ENCODE measurements at regions not wholly inside any gene's neighbourhood (a gene's known extent, or its start where the extent isn't known, plus 50 kb on each side); places are given as distances from the start of the nearest gene placed in this dataset.

DNA sequence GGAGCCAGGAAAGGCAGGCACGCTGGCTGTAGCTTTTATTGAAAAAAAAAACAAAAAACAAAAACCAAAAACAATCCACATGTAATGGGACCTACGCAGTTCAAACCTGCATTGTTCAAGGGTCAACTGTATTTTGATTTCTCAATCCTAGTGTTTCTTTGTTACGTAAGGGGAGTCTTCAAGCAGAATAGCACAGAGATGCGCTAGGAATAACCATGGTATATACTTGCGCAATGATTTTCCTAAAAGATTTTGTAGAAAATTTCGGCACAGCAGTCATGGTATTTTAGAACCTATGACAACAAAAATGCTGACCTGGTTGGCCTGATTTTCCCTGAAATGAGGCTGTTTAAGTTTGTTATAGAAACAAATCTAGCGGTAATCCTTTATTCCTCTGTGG is 1110.5 kb upstream of the WWC1 start:
- TF ChIP-seq, protein P1, sequence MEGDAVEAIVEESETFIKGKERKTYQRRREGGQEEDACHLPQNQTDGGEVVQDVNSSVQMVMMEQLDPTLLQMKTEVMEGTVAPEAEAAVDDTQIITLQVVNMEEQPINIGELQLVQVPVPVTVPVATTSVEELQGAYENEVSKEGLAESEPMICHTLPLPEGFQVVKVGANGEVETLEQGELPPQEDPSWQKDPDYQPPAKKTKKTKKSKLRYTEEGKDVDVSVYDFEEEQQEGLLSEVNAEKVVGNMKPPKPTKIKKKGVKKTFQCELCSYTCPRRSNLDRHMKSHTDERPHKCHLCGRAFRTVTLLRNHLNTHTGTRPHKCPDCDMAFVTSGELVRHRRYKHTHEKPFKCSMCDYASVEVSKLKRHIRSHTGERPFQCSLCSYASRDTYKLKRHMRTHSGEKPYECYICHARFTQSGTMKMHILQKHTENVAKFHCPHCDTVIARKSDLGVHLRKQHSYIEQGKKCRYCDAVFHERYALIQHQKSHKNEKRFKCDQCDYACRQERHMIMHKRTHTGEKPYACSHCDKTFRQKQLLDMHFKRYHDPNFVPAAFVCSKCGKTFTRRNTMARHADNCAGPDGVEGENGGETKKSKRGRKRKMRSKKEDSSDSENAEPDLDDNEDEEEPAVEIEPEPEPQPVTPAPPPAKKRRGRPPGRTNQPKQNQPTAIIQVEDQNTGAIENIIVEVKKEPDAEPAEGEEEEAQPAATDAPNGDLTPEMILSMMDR (IDR thresholded peaks at IDR 0.05; ENCODE audit: poor library complexity, severe bottlenecking) = no peak
- no peak for TF ChIP-seq EP300 (conservative IDR thresholded peaks at IDR 0.05; ENCODE audit: poor library complexity, severe bottlenecking)
- TF ChIP-seq MXI1 (conservative IDR thresholded peaks at IDR 0.05; ENCODE audit: poor library complexity, severe bottlenecking) = no peak
- TF ChIP-seq TAF1 (IDR thresholded peaks at IDR 0.05; ENCODE audit: low read depth) = no peak
- TF ChIP-seq POLR2AphosphoS5 (IDR thresholded peaks at IDR 0.05) = no peak
- TF ChIP-seq SMC3 (conservative IDR thresholded peaks at IDR 0.05; ENCODE audit: poor library complexity) = no peak
- no peak for TF ChIP-seq EZH2 (IDR thresholded peaks at IDR 0.05; ENCODE audit: borderline replicate concordance, insufficient read depth, low read length, poor library complexity, severe bottlenecking)
- TF ChIP-seq RAD21 (conservative IDR thresholded peaks at IDR 0.05) = no peak
- TF ChIP-seq, protein P2, sequence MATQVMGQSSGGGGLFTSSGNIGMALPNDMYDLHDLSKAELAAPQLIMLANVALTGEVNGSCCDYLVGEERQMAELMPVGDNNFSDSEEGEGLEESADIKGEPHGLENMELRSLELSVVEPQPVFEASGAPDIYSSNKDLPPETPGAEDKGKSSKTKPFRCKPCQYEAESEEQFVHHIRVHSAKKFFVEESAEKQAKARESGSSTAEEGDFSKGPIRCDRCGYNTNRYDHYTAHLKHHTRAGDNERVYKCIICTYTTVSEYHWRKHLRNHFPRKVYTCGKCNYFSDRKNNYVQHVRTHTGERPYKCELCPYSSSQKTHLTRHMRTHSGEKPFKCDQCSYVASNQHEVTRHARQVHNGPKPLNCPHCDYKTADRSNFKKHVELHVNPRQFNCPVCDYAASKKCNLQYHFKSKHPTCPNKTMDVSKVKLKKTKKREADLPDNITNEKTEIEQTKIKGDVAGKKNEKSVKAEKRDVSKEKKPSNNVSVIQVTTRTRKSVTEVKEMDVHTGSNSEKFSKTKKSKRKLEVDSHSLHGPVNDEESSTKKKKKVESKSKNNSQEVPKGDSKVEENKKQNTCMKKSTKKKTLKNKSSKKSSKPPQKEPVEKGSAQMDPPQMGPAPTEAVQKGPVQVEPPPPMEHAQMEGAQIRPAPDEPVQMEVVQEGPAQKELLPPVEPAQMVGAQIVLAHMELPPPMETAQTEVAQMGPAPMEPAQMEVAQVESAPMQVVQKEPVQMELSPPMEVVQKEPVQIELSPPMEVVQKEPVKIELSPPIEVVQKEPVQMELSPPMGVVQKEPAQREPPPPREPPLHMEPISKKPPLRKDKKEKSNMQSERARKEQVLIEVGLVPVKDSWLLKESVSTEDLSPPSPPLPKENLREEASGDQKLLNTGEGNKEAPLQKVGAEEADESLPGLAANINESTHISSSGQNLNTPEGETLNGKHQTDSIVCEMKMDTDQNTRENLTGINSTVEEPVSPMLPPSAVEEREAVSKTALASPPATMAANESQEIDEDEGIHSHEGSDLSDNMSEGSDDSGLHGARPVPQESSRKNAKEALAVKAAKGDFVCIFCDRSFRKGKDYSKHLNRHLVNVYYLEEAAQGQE (IDR thresholded peaks at IDR 0.05; ENCODE audit: borderline replicate concordance) = no peak
